HG02885 (cell line): ENCODE measurements at regions not wholly inside any gene's neighbourhood (a gene's known extent, or its start where the extent isn't known, plus 50 kb on each side); places are given as distances from the start of the nearest gene placed in this dataset.

Experiments used
- ATAC-seq: cut with Tn5 transposase; IDR thresholded peaks from one replicate; pipeline ENCODE4 v1.9.1; 2021; ENCODE audit warnings: mild to moderate bottlenecking; ENCODE audit not compliant: unreplicated experiment, poor library complexity

DNA sequence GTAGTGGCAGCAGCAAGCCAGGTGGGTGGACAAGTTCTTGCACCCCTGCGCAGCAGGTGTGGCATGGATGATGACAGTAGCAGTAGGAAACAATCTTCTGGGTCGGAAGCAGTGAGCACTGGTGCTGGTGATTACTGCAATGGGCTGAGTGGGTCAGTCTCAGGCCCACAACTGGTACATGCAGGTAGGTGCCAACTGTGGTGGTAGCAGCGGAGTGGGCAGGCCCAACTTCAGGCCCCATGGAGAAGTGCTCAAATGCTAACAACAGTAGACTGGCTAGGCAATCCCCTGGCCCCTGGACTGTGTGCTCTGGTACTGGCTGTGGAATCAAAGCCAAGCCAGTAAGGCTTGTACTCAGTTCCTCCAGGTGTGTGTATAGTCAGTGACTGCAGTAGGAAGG, 413.7 kb downstream of the PDGFC start:
- ATAC-seq: no peak

DNA sequence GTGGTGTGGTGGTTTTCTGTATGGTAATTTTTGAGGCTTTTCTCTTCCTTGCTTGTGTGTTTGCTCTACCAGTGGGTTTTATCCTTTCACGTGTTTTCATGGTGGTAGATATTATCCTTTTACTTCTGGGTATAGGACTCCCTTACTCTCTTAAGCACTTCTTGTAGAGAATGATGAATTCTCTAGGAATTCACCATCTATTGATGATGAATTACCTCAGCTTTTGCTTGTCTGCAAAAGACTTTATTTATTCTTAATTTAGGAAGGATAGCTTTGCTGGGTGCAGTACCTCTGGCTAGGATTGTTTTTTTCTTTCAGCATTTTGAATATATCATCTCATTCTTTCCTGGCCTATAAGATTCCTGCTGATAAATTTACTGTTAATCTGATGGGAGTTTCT, 415.3 kb downstream of the PDGFC start:
- no peak for ATAC-seq

DNA sequence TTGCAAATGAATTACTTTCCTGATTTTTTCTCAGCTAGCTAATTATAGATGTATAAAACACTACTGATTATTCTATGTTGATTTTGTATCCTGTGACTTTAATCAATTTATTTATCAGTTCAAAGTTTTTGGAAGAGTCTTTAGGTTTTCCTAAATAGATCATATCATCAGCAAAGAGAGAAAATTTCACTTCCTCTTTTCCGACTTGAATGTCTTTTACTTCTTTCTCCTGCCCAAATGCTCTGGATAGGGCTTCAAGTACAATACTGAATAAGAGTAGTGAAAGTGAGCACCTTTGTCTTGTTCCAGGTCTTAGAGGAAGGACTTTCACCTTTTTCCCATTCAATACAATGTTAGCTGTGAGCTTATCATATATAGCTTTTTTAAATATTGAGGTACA, 417.9 kb downstream of the PDGFC start:
- ATAC-seq: no peak

DNA sequence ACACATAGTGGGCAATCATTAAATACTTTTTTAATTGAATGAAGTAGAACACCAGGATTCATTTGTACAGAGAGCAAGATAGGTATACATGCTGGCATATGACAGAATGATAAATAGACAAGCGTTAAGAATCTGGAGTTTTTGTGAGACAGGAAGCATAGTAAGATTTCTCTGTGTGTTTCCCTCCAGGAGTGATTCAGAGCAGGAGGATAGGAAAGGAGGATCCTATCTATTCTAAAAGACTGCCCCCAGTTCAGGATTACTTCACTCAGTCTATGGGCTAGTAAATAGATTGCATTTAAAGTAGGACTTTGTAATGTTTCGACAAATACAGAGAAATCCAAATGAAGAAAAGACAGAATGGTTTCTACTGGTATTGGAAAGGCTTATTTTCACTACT, 423.7 kb downstream of the PDGFC start:
- no peak for ATAC-seq

DNA sequence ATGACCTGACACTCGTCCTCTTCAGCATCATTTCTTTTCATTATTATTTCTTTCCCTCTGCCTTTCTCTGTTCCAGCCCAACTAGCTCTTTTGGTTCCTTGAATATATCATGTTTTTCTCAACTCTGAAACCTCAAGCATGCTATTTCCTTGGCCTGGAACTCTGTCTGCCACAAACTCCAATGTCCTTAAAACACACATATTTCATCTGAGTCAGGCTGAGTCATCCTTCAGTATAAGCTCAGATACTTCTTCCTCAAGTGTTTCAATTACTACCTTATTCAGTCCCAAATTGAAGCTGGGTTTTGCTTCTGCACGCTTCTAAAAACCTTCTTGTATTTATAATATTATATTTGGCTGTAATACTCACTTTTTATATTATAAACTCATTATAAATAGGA, 424.2 kb downstream of the PDGFC start:
- no peak for ATAC-seq

DNA sequence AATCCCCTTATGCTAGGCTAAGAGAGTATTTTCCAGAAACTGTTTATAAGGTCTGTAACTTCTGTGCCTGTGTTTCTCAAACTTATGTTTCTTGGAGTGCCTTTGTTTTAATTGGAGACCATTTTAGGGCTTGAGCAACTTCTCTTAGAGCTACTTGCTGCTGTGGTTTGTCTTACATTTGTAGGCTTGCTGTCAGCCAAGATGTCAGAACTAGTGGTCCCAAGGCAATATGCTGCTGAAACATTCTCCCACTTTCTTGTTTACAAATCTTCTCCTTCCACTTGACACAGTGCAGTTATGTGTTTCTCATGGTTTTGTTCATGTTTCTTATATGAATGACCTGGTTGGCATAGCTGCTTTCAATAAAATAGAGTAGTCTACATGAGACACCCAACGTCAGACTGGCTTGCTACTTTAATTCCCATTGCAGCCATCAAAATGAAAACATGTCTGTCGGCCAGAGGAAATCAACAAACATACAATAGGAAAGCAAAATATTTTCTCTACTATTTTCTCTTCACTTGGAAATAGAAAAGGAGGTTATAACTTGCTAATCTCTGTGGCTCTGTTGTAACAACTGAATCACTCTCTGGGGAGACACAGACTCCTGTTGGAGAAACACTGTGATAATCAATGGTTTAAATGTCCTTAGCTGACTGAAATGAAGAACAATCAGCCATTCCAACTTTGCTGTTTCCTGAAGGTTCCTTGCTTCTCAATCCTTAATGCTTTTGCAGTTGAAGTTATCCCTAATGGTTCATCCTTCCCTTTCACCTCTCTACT, 426.4 kb downstream of the PDGFC start:
- no peak for ATAC-seq

DNA sequence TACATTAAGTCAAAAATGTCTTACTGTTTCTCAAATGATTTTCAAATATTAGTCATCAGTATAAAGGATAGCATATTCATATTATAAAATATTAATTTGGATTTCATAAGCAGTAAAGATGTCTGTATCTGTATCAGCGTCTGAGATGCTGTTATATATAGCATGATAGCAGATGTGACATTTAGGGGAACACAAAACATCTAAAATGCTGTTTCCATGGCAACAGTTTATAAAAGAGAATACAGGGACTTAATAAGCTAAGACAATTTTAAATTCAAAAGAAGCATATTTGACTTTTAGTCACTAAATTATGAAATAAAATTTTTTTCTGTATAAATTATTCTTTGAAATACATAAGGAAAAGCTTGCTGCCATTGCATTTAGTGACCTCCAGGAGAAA, 432.2 kb downstream of the PDGFC start:
- no peak for ATAC-seq

DNA sequence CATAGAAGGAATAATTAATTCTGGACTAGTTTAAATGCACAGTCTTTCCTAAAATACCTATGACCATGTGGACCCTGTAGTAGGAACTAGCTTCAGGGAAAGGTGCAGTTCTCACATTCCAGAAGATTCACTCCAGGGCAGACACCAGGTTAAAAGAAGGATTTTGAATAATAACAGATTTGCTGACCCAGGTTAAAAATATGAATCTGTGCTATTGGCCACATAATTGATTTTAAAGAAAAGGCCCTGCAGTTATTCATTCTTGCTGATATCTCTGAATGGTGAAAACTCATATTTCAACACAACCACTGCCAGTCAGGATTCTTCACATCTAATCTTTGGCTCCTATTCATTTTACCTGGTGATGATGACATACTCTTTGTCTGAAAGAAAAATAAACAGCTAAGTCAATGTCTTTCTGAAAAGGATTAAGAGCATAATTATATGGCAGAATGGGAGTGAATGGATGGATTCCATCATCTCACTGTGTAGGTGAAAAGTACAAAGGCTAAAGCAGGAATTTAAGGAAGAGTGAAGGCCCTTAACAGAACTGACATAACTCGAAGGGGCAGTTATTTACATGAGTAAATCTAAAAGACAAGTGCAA, 432.8 kb downstream of the PDGFC start:
- ATAC-seq: no peak

DNA sequence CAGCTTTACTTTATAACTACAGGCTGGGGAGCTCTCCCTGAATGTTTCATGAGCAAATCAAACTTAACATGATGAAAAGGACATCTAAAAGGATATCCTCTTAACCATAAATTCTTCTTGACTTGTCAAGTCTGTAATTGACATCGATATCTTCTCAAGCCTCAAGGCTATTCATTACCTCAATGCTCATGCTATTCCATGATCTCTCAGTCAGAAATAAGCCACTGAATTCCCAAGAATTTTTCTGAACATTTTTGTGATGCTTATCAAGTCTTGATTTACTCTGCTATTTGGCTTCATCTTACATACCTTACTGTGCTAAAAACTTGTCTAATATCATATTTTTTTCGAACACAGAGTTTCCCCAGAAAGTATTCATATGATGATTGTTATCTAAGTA, 433.4 kb downstream of the PDGFC start:
- ATAC-seq: no peak

DNA sequence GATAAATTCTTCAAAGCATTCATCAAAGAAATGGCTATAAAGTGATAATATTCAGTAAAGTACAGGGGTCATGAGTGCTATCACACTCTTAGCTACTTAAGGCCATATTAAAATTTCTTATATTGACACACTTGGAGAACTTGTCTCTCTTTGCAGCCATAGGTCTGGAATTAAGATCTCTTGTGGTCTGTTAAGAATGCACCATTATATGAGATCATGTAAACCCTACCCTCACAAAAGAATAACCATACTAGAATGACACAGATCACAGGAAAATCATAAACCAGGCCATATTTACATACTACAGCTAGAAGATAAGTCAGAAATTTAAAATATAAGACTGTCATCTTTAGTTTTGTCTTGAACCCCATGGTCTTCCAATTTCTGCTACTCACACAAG, 434.3 kb downstream of the PDGFC start:
- no peak for ATAC-seq

DNA sequence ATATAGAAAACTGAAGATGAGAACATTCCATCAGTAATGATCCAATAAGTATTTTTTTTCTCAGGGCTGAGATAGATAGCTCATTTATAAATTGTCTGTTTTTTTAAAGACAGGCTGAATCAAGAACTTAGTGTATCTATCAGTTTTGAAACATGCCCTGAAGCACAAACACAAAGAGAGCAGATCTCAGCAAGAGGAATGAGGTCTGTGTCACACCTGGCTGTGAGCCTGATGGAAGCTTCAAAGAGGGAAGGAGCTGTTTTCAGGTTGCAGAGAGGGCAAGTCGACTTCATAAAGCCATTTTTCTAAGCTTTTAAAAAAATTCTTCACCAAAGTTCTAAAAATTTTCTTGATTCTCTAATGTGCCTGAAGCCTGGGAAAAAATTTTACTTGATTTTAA, 434.9 kb downstream of the PDGFC start:
- no peak for ATAC-seq

DNA sequence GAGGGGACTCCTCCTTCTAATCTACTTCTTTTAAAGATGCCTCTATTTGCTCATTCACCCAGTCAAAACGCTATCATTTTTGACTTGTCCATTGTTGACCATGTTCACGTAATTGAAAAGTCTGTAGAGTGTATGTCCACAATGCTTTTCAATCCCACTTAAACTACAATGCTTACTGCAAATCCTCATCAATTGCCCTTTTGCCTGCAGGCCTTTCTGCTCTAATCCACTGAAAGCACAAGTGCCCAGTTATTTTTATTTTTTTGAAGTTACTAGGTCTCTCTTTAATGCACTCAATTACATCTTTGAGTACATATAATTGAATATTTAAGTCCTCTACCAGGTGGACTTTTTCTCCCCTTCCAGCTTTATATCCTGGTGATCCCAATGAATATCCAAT, 437.4 kb downstream of the PDGFC start:
- no peak for ATAC-seq

DNA sequence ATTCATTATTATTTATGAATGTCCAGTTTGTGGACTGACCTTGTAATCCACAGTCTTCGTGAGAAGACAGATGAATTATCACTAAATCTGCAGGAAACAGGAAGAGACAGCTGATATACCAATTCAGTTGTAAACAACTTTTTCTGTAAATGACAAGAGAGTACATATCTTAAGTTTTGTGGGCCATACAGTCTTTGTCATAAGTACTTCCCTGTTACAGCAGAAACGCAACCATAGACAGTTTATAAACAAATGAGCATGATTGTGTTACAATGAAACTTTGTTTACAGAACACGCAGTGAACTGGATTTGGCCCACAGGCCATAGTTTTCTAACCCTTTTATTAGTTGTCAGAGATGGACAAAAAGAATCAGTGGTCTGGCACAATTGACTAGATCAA, 443.4 kb downstream of the PDGFC start:
- no peak for ATAC-seq

DNA sequence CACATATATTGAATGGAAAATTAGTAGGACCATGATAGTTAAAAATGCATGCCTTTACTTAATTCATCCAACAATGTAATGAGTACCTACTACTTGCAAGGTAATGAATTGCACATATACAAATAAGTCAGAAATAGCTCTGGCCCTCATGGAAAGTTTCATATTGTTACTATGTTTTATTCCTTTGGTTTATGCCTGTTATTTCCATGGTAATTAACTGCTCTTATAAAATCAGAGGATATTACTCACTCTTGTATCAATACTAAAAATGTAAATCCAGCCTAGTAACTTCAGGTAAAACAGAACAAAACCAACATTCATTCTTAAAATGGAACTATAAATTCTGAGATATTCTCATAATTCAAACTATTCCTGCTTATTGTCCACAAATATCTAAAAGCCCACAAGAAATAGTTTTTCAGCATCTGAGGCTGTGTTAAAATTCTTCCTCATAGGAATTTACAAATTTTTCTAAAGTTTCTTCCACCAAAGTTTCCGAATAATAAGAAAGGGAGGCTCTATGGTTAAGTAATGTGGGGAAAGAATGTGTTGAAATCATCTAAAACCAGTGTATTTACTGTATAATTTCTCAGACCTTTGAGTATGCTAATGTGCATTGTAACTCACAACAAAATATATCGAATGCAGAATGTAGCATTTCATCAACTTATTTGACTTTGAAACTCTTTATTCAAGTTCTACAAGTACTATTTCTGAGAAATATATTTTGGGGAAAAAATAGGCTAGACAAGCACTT, 444.2 kb downstream of the PDGFC start:
- no peak for ATAC-seq

DNA sequence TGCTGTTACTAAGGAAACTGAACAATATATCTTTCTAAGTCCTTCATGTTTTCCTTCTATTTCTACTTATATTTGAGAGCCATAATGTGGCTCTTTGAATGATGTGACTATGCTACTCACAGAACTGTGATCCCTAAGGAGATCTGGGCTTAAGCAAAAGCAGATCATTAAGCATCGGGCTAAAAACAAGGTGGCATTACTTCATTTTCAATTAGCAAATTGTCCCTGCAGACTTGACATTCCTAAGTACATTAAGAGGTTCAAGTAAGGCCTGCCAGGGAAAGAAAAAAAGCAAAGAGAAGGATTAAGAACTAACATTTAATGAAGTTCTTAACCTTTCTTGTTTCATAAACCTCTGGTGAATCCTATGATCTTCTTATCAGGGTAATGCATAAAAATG, 447.6 kb downstream of the PDGFC start:
- no peak for ATAC-seq

DNA sequence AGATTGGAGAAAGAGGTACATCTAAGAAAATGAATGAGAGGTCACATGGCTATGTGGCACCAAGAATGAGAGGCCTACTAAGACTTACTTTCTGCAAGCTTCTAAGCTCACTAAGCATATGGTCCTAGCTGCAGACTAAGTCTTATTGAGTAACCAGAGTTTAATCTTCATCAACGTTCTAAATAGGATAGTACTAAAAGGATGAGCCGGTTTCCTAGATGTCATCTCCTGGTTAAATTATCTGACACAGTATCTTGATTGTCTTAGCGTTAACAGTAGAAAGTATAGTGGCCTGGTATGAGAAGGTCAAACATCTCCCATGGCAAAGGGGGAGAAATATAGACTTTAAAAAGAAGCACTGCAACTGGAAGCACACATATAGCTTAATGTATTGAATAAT, 448.1 kb downstream of the PDGFC start:
- ATAC-seq: no peak

DNA sequence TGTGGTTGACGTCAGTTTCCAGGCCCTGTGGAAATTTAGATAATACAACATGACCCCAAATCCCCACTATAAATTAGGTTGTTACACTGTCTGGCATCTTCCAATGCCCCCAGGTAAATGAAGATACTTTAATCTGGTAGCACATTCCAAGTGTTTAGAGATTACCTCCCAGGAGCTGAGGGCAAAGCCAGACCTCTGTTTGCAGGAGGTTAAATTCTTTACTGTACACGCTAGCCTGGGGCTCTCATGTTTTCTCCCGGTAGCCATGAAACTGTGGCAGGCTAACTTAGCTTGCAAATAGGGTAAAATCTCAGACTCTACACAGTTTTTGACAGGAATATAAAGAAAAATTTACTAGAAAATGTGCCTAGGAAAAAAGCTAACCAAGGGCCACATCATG, 450.0 kb downstream of the PDGFC start:
- no peak for ATAC-seq

DNA sequence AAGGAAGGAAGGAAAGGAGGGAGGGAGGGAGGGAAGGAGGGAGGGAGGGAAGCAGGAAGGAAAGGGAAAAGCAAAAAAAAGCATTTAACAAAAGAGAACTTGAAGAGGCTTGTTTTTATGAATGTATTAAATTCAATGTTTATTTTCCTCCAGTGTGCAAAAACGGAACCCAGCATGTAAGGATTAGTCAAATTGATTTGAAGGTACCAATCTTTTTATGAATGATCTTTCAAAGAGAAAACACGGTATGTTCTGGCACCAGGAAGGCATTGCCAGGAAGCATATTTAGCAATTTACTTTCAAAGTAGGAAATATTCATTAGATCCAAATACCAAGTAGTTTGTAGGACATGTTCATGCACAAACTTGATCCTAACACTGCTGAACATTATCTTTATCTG, 453.6 kb downstream of the PDGFC start:
- ATAC-seq: no peak

DNA sequence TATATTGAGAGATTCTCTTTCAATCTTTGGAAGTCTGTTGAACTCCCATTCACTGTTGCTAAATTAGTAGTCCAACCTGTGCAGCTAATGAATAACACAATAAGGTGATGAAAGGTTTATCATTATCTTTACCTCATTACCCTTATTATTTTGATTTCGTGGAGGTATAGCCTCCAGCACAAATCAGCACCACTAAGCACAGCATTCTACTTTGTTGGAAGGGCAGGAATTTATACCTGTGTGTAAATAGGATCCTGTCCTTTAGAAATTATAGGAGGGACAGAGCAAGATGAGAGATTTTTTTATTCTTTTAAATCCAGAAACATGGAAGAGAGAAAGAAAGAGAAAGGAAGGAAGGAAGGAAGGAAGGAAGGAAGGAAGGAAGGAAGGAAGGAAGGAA, 454.1 kb downstream of the PDGFC start:
- no peak for ATAC-seq

DNA sequence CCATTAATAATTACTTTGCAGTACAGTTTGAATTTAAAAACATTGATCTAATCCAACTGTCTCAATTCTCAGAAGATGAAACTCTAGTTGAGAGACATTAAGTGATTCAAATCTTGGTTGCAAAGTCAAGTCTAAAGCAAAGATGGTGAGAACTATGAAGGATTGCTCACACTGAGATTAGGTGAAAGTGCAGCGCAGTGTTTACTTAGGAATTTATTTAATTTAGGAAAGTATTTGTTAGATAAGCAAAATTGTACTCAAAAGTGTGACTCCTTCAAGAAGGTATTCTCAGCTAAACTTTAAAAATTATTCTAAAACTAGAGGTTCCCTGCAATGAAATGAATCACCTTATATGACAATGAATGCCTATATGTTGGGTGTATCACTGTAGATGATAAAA, 454.9 kb downstream of the PDGFC start:
- ATAC-seq: no peak

DNA sequence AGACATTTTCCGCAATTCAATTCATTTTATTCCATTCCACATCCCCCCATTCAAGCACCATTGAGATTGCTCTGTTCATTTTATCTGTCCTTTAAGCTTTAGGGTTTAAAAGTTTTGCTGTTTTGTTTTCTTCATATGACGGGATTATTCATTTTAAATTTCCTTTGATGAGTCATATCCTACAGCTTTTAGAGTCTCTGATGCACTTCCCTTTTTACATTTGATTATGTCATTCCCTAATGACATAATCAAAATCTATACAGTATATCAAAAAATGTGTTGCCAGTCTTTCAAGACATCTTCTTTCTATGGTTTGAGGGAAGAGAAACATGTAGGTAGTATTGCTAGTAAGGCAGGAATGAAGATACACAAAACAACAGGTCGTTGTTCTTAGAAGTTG, 456.3 kb downstream of the PDGFC start:
- ATAC-seq: no peak

DNA sequence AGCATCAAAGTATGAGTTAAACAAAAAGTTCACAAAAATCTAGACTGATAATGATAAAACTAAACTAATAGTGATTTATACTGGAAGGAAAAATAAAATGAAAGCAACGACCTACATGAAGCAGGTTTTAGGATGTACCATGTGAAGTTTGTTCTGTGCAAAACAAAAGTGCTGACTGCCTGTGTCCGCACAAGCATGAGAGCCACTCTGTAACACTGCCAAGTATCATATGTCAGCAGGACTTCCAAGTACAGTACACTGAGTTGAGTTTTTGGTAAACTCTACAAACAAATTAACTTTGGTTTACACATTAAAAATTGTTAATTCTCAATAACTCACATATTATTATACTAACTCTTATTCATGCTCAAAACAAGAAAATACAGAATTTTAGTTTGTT, 459.0 kb downstream of the PDGFC start:
- ATAC-seq: no peak
